ENCODE measurements at regions not wholly inside any gene's neighbourhood (a gene's known extent, or its start where the extent isn't known, plus 50 kb on each side); places are given as distances from the start of the nearest gene placed in this dataset.

GRCh38 chr4:129322920-129323319 is 227.0 kb downstream of the C4orf33 start:
- no peak for TF ChIP-seq POLR2A (IDR thresholded peaks at IDR 0.05)
- TF ChIP-seq CTCF (IDR thresholded peaks at IDR 0.05): no peak
